Activated T-helper 9 cell treated with anti-CD3 and anti-CD28 coated beads, Interleukin-2, amount 50 U/mL, for 16 hours (primary cell): ENCODE measurements at regions not wholly inside any gene's neighbourhood (a gene's known extent, or its start where the extent isn't known, plus 50 kb on each side); places are given as distances from the start of the nearest gene placed in this dataset.

Experiments
- DNase-seq: peaks from one replicate; pipeline ENCODE4 v3.0.0-alpha.2; 2020; ENCODE audit warnings: low read depth

DNA sequence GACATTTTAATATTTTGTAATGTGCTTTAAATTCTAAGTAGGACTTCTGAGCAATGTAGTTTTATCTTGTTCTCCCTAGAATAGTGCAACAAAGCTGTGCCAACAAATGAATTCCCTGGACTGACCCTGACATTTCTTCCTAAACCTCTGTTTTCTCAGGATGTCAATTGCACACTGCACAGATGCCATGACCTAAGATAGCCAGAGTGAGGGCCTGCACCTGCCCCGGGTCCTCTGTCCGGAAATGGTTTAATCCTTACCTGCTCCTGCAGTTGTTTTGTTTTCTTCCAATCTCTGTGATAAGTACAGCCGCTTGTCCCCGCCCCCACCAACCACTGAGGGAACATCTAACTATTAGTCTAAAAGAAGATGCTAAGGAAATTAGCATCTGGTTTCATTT lies 831.5 kb downstream of the GALC start:
- DNase-seq: no peak

- DNase-seq: no peak
Observed at GRCh38 chr14:87160989-87161388, 832.0 kb downstream of the GALC start.

GRCh38 chr14:87158283-87158682 lies 834.7 kb downstream of the GALC start:
- DNase-seq: no peak

DNA sequence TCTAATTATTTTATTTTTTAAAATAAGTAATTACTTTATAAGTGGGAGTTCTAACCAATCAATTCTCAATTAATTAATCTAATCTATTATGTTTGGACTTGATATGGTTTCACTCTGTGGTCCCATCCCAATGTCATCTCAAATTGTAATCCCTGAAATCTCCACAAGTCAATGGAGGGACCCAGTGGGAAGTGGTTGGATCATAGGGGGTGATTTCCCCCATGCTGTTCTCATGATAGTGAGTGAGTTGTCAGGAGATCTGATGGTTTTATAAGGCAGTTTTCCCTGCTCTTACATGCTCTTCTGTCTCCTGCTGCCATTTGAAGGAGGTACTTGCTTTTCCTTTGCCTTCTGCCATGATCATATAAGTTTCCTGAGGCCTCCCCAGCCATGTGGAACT lies 836.1 kb downstream of the GALC start:
- DNase-seq: no peak

DNA sequence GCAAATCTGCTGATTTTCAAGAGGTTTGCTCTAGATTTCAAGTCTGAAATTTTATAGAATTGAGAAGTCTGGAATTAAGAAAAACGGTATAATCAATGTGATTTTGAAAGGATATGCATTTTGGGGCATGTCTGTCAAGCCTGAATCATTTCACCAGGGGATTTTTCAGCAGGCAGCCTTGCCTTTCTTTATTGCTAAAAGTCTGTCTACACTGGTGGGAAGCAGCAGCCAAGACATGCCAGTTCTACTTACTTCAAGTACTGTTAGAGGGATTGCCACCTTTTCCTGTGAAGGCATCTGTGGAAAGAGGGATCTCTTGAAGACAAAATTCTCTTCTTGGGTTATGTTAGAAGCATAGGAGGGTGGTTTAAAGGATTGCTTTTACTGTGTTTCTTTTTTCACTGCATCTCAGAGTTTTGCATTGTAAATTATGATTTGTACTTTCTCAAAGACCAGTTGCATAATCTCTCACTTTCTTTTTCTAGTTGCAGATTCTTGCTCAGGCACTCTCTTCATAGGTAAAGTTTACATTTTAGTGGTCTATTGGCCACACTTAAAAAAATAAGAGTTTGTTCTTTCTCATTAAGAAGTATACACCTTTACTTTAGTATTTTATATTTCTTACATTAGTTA lies 837.0 kb downstream of the GALC start:
- DNase-seq: no peak

GRCh38 chr14:87153901-87154300 lies 839.1 kb downstream of the GALC start:
- no peak for DNase-seq

- no peak for DNase-seq
Observed at GRCh38 chr14:87153391-87153790, 839.6 kb downstream of the GALC start.

- no peak for DNase-seq
Observed at GRCh38 chr14:87152693-87153092, 840.3 kb downstream of the GALC start.

DNA sequence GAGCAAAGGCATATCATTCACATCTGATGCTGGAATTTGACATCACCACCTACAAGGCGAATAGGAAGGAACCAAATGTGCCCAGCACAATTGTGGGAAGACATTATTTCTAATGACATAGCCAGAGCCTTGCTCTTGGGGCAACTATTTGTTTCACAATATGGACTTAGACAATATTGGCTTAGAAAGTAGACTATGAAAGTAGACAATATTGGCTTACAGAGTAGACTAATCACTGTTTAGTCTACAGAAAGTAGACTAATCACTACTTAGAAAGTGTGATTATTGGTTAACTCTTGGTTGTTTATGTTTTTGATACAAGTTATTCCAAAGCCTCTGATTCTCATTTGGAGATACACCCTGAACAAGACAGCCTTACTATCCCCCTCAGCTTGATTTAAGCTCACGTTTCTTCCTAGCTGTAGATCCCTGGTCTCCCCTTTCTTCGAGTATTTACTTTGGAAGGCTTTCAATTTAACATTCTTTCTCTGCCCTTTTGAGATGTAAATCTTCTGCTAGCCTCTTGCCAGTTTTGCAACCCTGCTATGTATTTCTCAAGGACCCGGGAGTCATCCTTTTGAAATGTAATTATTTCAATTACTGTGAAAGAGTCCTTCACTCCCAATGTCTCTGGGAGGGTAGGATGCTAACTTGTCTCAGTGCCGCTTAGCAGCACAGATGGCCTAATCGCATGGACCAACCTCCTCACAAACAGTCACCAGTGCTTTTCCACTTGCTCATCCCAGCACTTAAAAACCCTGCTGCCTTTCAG lies 843.2 kb downstream of the GALC start:
- no peak for DNase-seq

GRCh38 chr14:87148655-87149054 lies 844.3 kb downstream of the GALC start:
- no peak for DNase-seq

DNA sequence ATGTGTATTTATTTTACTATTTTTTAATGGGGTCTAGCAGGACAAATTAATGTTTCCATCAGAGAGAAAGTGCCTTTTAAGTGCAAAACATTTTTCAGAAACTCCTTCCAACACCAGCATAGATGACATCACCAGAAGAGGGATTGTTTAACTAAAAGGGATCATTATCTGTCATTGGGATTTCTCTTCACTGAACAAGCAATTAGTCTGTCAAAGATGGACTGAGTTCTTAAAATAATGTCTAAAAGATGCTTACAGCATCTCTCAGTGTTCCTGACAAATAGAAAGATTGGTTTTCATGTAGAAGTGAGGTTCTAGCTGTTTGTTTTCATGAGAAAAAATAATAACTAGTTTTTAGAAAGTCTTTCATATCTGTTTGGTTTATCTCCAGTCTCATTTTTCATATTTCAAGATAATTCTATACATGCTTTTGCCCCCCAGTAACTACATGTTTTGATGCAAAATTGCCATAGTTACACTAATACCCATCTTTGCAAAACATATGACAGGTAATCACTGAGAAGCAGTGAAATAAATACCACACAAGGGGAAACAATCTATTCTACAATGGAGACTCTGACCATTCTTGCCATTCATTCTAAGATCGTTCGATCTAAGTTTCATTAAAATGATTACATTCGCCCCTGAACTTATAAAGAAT lies 850.3 kb downstream of the GALC start:
- DNase-seq: no peak

DNA sequence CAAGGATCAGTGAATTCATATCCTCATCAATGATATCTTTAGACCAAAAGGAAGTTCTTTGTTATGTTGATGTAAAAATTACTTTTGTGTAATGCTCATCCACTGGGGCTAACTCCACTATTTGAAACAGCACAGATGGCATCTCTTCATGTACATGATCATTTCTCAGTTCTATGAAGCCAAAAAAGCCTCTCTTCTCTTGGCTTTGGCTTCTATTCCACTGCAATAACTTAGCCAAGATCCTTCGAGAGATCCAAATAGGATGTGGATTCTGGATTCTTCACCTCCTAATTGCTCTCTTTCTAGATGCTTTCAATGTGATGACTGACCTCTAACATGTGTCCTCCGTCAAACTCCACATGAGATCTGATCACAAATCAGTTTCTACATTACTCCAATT lies 851.2 kb downstream of the GALC start:
- no peak for DNase-seq

- DNase-seq: no peak
Observed at GRCh38 chr14:87139299-87139698, 853.7 kb downstream of the GALC start.

DNA sequence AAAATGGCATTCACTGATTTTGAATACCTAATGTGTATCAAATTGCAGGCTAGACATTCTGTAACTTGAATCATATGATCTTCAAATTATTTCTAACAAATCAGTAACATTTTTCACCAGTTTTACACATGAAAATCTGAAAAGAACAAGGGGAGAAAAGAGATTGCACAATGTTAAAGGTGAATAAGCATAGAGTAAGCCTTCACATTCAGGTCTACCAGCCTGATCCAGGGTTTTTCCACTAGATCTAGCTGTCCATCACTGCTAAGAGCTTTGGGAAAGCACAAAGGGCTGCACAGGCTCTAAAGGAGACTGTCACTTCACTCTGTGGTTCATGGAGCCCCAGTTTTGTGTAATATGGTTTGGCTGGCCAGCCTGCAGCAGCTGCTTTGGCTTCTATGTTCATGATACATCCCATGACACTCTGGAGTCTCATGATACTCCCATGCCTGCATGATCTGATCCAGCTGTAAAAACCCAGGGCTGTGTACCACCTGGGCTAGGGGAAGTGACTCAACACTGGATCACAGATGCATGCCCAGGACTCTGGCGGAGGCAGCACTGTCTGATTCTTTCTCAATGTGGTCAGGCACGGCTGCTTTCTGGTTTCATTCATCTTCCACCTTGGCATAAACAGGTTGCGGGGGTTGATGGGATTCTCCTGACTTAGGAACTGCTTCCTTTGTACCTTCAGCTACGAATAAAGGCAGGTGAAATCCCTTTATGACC lies 859.7 kb downstream of the GALC start:
- DNase-seq: no peak

- DNase-seq: no peak
Observed at GRCh38 chr14:87131879-87132278, 861.1 kb downstream of the GALC start.

DNA sequence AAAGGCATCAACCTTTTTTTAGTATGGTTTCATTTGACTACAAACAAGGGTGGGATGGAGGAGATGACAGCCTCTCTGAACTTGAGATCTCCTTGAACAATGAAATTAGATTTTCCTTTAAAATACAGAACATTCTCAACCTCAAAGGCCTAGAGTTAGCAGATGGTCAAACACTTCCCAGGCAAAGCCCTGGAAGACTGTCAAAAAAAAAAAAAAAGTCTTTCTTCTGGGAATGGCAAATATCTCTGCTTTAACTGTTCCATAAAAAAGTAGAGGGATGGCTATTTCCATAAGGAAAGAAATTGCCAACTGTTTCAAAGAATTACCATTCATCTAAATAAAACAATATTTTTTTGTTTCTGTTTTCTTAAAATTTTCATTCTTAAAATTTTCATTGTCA lies 870.8 kb downstream of the GALC start:
- DNase-seq: no peak

DNA sequence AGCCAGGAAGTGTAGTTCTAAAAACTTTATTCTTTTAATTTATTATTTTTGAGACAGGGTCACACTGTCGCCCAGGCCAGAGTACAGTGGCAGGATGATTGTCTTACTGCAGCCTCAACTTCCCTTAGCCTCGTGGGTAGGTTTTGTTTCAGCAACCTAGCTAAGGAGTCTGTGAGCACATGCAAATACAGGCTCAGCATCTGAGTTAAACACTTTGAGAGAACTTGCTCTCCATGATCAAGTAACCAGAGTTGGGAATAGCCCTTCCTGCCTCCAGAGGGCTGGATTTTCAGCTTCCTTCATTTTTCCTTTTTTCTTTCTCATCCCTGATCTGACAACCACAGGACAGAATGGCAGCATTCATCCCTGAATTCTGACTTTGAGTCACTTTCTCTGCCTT lies 871.3 kb downstream of the GALC start:
- DNase-seq: no peak

- no peak for DNase-seq
Observed at GRCh38 chr14:87115234-87115633, 877.7 kb downstream of the GALC start.

DNA sequence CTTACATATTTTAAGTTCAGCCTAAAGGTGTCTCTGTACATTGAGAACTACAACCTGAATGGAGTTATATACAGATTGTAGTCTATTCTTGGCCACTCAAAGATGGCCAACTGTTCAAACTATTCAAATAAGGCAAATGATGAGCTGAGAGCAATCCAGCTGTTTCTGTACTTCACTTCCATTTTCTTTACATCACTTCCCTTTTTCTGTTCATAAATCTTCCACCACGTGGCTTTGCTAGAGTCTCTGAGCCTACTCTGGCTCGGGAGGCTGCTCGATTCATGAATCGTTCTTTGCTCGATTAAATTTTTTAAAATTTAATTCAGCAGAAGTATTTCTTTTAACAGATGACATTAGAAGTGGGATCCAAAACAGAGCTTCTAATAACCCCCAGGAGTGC lies 879.7 kb downstream of the GALC start:
- no peak for DNase-seq

- DNase-seq: no peak
Observed at GRCh38 chr14:87111741-87112140, 881.2 kb downstream of the GALC start.

- DNase-seq: no peak
Observed at GRCh38 chr14:87111126-87111525, 881.9 kb downstream of the GALC start.

GRCh38 chr14:87109271-87109670 lies 883.7 kb downstream of the GALC start:
- DNase-seq: no peak

DNA sequence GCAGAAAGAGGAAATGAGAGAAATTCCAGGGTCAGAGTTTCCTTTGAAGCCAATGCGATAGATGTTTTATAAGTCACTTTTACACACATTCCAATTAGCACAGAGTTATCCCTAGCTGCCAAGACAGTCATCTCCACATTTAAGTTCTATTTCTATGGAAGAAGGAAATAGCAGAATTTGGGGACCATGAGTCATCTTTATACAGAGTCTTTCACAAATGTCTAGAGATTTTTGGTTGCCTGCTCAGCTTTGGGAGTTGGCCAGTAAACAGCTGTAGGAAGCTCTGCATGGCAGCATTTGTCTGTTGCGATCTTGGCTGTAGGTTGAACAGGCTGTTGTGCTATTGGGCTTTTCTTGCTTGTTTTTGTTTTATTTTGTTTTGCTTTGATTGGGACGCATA lies 884.3 kb downstream of the GALC start:
- no peak for DNase-seq
